Sciatic nerve (tissue), 2 donors: ENCODE measurements at regions not wholly inside any gene's neighbourhood (a gene's known extent, or its start where the extent isn't known, plus 50 kb on each side); places are given as distances from the start of the nearest gene placed in this dataset.
"Not testable (repeated sequence)": the region's sequence is repeated elsewhere in the genome, so short reads cannot be mapped to it uniquely, and the experiment has no call there.

Source experiments
- ATAC-seq: fragments of 200-7000 bp; cut with Tn5 transposase; one replicate; pipeline ENCODE4 v1.9.1; 2020; ENCODE audit warnings: mild to moderate bottlenecking, moderate library complexity
- DNase-seq: peaks from one replicate; pipeline ENCODE4 v3.0.0-alpha.2; 2020; ENCODE audit warnings: low spot score
- intact Hi-C: fragments of 100-400 bp; cut with DNase I; formaldehyde crosslinking; loops from one replicate; pipeline ENCODE4 v1.14.2; 2022
- donor health status: DM: no; HTN: no; CAD: no.
- donor health status: DM: no; HTN: no; CAD: no.

DNA sequence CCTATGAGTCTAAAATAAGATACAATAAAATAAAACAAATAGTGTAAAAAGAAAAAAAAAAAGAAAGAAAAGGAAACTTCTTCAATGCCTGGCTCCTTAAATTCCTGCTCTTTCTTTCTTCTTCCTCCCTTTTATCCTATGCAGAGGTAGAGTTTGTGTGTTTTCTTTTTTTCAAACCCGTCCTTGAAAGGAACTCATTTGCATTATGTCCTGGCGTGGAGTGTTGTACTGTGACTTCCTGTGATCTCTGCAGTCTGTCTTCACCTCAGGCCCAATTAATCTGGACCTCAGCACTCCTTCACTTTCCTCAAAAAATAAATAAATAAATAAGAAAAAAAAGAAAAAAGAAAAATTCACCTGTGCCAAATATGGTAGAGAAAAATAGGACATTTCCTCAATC, 541.9 kb upstream of the SPTLC3 start:
- no peak for DNase-seq
- intact Hi-C loops: no loop called here
- no peak for ATAC-seq

DNA sequence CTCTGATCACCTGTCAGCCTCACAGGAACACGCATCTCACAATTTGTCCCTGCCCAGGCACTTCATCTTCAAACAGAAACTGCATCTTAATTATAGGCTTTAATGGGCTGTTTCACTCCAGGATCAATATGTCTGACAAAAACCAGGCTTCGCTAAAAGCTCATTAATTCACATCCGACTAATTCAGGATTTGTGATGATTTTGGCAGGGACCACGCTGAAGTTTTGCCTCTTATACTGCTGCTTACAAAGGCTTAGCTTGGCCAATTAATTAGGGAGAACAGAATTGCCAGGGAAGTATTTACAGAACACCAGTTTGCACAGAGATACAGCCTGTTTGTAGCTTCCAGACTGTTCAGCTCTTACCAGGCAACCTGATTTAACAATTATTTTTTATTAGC, 541.0 kb upstream of the SPTLC3 start:
- intact Hi-C loops: no loop called here
- DNase-seq (no peak), ATAC-seq (no peak)

DNA sequence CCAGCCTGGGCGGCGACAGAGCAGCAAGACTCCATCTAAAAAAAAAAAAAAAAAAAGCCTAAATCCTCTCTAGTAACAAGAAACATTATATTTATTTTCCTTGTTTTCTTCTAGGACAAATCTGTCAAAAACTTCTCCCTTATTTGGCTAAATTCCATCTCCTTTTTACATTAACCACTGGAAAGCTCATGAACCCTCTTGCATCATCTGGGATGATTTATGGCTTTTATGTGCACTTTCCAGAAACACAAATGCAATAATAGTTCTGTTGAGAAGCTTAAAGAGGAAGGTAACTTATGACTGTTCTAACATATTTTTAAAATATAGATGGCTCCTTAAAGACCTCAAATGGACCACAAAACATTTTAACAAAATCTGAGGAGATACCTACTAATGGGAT, 526.1 kb upstream of the SPTLC3 start:
- intact Hi-C loops: no loop called here
- ATAC-seq (no peak), DNase-seq (no peak)

DNA sequence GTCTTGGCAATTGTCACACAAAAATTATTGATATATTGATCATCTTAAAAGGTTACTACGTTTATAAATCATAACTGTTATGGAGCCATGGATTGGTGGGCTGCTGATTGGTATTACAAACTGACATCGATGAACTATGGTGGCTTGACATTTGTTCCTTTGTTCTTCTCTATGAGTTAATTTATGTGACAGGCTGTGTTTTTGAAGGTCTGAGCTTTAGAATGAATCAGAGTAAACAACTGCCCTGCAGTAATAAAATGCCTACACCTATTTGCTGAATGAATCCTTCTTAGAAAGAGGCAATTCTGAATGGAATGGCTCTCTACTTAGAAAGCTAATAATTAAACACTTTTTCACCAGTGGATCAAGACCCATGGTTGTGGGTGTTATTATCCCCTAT, 506.3 kb upstream of the SPTLC3 start:
- ATAC-seq (no peak), DNase-seq (no peak)
- intact Hi-C loops: no loop called here

DNA sequence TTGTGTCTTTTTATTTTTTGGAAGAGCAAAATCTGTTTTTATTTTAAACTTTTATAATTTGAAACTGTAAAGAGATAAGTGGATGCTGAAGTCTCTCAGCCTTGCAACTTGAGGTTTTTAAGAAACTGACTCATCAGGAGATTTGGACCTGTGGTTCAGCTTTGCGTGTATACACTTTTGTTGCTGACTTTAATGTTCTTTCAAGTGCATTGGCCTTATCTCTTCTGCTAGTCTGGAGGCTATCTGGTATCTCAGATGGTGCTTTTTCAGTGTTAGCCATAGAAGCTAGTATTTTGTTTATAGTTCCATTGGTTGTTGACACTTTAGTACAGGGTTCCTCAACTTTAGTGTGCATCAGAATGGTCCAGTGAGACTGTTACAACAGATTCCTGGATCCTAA, 504.0 kb upstream of the SPTLC3 start:
- intact Hi-C loops: no loop called here
- ATAC-seq: no peak
- no peak for DNase-seq

DNA sequence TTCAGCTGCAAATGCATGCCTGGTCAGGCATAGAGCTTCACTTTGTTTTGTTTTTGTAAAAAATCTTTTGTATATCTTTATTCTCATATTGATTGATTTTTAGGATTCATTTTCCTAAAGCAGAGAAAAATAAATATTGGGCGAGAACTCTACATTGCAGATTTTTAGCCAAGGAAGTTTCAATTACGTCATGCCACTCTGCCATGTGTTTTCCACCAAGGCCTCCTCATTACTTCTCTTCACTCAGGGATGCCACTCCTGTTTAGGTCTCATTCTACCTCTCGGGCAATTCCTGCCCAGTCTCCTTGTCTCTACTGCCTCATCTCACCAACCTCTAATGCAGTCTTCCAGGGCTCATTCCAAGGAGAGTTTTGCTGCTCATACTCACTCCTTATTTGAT, 497.3 kb upstream of the SPTLC3 start:
- intact Hi-C loops: no loop called here
- ATAC-seq: no peak
- no peak for DNase-seq

DNA sequence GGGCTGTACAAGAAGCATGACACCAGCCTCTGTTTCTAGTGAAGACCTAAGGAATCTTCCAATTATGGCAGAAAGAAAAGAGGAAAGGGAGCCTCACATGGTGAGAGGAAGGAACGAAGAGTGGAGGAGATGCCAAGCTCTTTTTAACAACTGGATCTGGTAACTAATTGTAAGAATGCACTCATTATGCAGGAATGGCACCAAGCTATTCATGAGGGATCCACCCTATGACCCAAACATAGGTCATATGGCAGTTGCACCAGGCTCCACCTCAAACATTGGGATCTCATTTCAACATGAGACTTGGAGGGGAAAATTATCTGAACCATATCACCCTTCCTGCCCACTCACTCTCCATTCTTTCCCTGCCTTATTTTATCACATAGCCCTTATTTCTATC, 496.0 kb upstream of the SPTLC3 start:
- DNase-seq (no peak), ATAC-seq (no peak)
- intact Hi-C loops: no loop called here

DNA sequence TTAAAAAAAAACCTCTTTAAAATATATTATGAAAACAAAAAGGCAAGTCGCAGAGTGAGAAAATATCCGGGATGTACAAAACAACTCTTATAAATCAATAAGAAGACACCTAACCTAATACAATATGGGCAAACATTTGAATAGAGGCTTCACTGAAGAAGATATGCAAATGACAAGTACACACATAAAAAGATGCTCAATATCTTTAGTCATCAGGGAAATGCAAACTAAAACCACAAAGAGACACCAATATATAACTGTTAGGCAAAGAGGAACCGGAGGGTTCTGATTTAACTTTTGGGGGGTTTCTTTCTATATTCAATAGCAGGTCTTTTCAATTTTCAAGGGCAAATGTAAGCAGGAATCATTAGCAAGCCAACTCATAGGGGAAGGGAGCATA, 480.7 kb upstream of the SPTLC3 start:
- no peak for ATAC-seq
- intact Hi-C loops: no loop called here
- DNase-seq: no peak

DNA sequence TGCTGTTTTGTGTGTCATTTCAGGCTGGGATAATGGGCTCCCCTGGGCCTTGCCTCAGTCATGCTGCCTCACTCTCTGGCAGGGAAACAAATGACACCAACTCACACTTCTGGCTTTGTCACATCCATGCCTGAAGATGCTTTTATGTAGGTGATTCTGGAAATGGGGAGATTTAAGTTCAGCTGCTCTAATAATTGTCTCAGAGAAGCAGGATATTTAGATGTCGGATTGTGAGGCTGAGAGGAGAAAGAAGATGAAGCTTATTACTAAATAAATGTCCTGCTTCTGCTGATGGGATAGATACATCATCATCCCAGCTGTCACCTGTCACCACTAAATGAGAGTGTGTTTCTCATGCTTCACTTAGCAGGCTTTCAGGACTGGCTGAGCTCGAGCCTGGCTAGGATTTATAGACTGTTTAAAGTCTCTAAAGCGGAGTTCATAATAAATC, 480.2 kb upstream of the SPTLC3 start:
- no peak for ATAC-seq
- intact Hi-C loops: no loop called here
- DNase-seq: no peak

DNA sequence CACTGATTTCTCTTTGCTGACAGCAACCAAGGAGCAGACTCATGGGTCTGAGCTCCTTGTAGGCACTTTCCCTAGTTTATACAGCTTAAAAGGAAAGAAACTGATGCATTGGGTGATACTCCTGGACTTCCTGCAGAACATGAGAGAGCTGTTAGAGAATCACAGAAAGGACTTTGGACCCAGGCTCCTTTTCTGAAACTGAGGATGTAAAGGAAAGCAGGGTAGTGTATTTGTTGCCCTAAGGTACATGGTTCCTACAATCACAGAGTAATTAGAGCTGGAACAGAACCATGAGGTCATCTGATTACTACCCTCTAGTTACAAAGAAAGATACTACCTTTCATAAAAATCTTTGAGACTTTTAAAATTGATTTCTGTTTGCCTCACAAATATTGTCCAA, 477.1 kb upstream of the SPTLC3 start:
- DNase-seq (no peak), ATAC-seq (no peak)
- intact Hi-C loops: no loop called here

DNA sequence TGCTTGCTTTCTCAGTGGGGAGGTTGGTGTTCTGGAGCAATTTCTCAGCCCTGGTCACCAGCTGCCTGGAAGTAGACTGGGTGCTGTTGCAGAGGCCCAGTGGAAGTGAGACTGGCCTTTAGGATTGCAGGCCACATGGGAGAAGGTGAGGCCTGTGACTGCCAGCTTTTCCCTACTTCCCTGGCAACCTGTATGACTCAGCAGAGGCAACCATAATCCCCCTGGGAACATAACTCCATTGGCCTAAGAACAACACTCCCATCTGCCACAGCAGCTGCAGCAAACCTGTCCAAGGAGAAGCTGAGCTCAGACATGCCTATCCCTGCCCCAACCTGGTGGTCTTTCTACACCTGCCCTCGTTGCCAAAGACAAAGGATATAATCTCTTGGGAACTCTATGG, 473.5 kb upstream of the SPTLC3 start:
- ATAC-seq: no peak
- DNase-seq: no peak
- intact Hi-C loops: no loop called here

DNA sequence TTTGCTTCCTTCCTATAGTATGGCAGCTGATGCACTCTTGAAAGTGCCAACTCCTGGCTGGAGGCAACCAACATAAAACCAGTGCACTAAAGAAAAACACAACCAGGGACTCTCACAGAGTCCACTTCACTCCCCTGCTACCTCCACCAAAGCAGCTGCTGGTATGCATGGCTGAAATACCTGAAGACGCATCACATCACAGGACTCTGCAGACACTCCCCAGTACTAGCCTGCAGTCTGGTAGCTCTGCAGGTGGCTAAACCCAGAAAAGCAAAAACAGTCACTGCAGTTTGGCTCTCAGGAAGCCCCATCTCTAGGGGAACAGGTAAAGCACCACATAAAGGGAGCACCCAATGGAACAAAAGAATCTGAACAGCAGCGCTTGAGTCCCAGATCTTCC, 473.0 kb upstream of the SPTLC3 start:
- intact Hi-C loops: no loop called here
- ATAC-seq: no peak
- DNase-seq: no peak

DNA sequence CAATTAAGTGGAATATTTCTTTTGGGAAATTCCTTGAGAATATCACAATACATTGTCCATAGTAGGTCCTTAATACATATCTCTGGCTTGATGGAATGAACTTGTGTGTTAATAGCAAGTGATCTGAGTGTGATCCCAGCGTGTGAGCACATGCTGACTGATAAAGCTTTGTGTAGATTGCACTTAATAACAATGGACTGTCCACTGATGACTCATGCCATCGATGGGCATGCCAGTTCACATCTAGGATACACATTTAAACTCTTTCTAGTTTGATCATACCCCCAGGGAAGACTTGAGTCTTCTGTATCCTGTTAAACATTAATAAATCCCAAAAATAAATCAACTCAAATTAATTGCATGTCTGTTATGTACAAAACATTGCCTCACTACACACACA, 454.3 kb upstream of the SPTLC3 start:
- DNase-seq (no peak), ATAC-seq (no peak)
- intact Hi-C loops: no loop called here

DNA sequence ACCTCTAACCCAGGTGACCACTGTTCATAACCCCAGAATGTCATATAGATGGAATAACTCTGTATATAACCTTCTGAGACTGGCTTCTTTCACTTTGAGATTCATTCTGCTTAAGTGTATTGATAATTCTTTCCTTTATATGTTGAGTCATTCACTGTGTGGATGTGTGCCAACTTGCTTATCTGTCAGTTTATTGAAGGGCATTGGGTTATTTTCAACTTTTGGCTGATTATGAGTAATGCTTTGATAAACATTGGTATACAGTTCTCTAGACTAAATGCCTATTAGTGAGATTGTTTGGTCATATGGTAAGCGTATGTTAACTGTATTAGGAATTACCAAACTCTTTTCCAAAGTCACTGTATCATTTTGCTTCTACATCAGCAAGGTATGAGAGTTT, 453.4 kb upstream of the SPTLC3 start:
- DNase-seq (no peak), ATAC-seq (no peak)
- intact Hi-C loops: no loop called here

DNA sequence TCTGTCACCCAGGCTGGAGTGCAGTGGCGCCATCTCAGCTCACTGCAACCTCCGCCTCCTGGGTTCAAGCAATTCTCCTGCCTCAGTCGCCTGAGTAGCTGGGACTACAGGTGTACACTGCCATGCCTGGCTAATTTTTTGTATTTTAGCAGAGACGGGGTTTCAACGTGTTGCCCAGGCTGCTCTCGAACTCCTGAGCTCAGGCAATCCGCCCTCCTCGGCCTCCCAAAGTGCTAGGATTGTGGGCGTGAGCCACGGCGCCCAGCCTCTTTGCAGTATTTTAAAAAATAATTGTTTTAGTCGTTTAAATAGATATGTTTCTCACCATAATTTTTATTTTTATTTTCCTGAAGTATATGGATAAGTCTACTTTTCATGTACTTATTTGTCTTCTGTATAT, 452.9 kb upstream of the SPTLC3 start:
- DNase-seq, ATAC-seq, intact Hi-C loops: not testable (repeated sequence)

DNA sequence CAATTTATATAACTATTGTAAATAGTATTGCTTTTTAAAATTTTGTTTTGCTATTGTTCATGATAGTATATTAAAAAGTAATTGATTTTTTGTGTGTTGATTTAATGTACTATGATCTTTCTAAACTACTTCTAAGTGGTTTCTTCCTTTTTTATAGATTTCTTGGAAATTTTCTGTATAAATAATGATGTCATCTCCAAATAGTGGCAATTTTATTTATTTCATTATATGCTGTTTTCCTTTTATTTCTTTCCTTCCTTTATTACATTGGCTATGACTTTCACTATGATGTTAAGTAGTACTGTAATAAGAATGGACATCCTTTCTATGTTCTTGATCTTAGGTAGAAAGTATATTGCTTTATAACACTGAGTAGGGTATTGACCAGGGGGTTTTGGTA, 451.5 kb upstream of the SPTLC3 start:
- DNase-seq: no peak
- intact Hi-C loops: no loop called here
- ATAC-seq: no peak

DNA sequence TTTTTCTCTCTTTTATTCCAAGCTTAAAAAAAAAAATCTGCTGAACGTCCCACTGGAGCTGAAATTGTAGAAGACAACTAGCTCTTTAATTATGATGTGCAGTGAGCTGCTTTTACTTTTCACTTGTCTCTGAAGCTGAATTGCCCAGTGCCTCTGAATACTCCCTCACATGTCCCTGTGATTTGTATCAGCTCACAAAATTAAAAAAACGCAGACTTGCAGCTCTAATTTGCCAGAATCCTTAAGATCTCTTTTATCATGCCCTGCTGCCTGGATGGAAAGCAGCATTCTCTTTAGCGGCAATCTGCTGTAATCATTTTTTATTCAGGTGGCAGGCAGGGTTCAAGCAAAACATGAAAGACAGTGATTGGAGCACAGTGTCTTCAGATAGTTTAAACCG, 443.8 kb upstream of the SPTLC3 start:
- ATAC-seq (no peak), DNase-seq (no peak)
- intact Hi-C loops: no loop called here

DNA sequence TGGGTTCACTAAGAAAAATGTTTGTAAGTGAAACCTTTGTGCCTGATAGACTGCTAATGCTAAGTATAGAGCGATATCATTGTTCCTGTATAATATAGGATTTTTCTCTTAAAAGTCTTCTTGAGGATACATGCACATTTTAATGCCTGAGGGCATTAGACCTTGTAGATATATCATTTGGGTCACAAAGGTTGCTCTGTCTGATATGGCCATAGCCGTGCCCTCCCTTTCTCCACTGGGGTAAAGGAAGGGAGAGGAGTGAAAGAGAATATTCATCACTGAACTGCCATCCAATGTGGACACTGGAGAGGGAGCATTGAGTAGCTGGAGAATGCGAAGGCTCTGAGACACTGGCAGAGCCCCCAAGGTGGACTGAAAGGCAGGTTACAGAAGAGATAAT, 442.2 kb upstream of the SPTLC3 start:
- ATAC-seq (no peak), DNase-seq (no peak)
- intact Hi-C loops: no loop called here

DNA sequence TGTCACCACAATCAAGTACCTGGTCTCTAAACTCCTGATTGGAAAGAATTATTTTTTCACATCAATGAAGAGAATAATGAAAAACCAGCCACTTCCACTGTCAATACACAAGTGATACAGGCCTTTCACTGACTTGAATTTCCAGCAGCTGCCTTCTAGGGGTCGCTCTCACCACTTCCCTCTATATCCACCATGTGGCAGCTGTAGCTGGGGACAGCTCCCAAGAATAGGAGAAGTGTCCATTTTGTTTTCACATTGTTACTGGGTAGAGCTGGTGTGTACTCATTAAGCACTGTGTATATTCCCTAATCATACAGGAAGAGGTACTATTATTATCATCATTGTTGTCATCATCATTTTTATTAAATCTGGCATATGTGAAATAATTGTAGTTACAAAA, 438.4 kb upstream of the SPTLC3 start:
- intact Hi-C loops: loop anchor here (5.0 kb wide), 1 partner anchor 593 kb away; no protein-coding TSS in a partner anchor
- ATAC-seq: no peak
- no peak for DNase-seq

DNA sequence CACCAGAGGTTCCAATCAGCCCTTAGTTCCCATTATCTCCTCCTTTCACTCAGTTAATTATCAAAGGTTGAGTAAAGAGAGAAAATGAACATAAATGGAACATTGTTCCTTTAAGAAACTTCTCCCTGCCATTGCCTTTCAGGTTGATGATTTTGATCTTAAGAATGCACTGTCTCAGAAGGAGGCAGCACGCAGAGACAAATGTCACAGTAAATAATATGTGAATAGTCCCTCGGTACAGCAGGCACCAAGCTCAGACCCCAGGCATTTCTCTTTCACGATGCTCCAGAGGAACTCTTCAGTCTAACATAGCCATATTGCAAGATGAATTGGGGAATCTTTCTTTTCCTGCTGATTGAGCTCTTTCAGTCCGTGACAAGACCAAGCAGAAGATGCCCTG, 435.3 kb upstream of the SPTLC3 start:
- intact Hi-C loops: loop anchor here (5.0 kb wide), 1 partner anchor 596 kb away; no protein-coding TSS in a partner anchor
- ATAC-seq: no peak
- no peak for DNase-seq

DNA sequence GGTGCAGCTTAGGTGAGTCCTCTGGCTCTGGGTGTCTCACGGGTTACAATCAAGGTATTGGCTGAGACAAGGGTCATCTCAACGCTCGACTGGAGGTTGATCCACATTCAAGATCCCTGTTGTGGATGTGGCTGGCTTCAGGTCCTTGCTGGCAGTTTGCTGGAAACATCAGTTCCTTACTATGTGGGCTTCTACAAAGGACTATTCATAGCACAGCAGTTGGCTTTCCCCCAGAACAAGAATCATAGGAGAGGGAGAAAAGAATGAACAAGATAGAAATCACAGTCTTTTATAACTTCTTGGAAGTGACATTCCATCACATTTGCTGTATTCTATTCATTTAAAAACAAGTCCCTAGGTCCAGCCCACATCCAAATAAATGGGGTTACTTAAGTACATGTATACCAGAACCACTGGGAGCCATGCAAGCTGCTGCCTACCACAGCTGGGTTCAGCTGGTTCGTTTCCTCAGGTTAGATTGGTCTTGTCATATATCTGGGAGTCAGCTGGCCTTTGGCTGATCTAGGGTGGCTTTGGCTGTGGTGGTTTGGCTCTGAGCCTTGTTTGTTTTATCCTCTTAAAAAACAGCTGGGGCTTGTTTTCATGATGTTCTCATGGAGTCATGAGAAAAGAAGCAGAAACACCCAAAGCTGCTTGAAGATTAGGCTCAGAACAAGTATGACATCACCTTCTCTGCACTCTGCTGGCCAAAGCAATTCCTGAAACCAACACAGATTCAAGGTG, 433.2 kb upstream of the SPTLC3 start:
- intact Hi-C loops: no loop called here
- DNase-seq (no peak), ATAC-seq (peak; percentile 89)
